PC-9 (cell line): ENCODE measurements at regions not wholly inside any gene's neighbourhood (a gene's known extent, or its start where the extent isn't known, plus 50 kb on each side); places are given as distances from the start of the nearest gene placed in this dataset.

Experiments
- EZH2 ChIP-seq: fragments of 200-600 bp; sonication (generic); IDR thresholded peaks from 2 replicates; pipeline ENCODE4 v1.8.0; 2017; ENCODE audit warnings: antibody characterized with exemption, low read depth
- TF ChIP-seq, protein P1 (sequence below): fragments of 200-600 bp; sonication (generic); conservative IDR thresholded peaks from 2 replicates; pipeline ENCODE4 v1.6.1; 2017; ENCODE audit warnings: mixed run types, antibody characterized with exemption, mild to moderate bottlenecking, moderate library complexity

- TF ChIP-seq, protein P1, sequence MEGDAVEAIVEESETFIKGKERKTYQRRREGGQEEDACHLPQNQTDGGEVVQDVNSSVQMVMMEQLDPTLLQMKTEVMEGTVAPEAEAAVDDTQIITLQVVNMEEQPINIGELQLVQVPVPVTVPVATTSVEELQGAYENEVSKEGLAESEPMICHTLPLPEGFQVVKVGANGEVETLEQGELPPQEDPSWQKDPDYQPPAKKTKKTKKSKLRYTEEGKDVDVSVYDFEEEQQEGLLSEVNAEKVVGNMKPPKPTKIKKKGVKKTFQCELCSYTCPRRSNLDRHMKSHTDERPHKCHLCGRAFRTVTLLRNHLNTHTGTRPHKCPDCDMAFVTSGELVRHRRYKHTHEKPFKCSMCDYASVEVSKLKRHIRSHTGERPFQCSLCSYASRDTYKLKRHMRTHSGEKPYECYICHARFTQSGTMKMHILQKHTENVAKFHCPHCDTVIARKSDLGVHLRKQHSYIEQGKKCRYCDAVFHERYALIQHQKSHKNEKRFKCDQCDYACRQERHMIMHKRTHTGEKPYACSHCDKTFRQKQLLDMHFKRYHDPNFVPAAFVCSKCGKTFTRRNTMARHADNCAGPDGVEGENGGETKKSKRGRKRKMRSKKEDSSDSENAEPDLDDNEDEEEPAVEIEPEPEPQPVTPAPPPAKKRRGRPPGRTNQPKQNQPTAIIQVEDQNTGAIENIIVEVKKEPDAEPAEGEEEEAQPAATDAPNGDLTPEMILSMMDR, result no peak
- TF ChIP-seq EZH2, result no peak
Measured at GRCh38 chr5:14089198-14089597, 53.9 kb upstream of the TRIO start.
